HEK293 (cell line): ENCODE measurements at regions not wholly inside any gene's neighbourhood (a gene's known extent, or its start where the extent isn't known, plus 50 kb on each side); places are given as distances from the start of the nearest gene placed in this dataset.
"Not testable (repeated sequence)": the region's sequence is repeated elsewhere in the genome, so short reads cannot be mapped to it uniquely, and the experiment has no call there.

ENCODE experiments used
- CTCF ChIA-PET: fragments of 350-600 bp; formaldehyde crosslinking; extraction: SDS; loops from one replicate; lab custom pipeline; 2021; ENCODE audit warnings: antibody characterized with exemption; lab: Yijun Ruan, JAX
- POLR2A ChIA-PET: fragments of 300-600 bp; formaldehyde crosslinking; extraction: SDS; loops from one replicate; lab custom pipeline; 2020; ENCODE audit warnings: antibody characterized with exemption, inconsistent platforms; lab: Yijun Ruan, JAX
- H3K27ac ChIP-seq: fragments of 200-500 bp; sonication (Bioruptor generic); 2 replicates; pipeline ENCODE4 v1.5.1; 2014; ENCODE audit warnings: low read depth, low read length, control low read depth, inconsistent platforms; ENCODE audit errors: extremely low read depth
- H3K36me3 ChIP-seq, 2 experiments: fragments of 200-500 bp in 1 of 2; sonication (Bioruptor generic) in 1 of 2; 1 replicate in 1 of 2; 2 replicates in 1 of 2; pipeline ENCODE4 v1.5.1; 2014 to 2017; ENCODE audit warnings: inconsistent platforms in 2 of 2, low read length in 2 of 2; ENCODE audit not compliant: control insufficient read depth in 2 of 2, insufficient read depth in 1 of 2
- H3K4me1 ChIP-seq: fragments of 200-500 bp; sonication (Bioruptor generic); 2 replicates; pipeline ENCODE4 v1.5.1; 2014; ENCODE audit warnings: mild to moderate bottlenecking, low read length, inconsistent platforms; ENCODE audit not compliant: control insufficient read depth, insufficient read depth
- H3K4me3 ChIP-seq: 2 replicates; pipeline ENCODE4 v1.5.1; 2011; ENCODE audit warnings: low read depth, mild to moderate bottlenecking, control low read depth, low read length, moderate library complexity
- H3K9me3 ChIP-seq: fragments of 200-500 bp; sonication (Bioruptor generic); 2 replicates; pipeline ENCODE4 v1.5.1; 2014; ENCODE audit warnings: low read depth, low read length, inconsistent platforms; ENCODE audit not compliant: control insufficient read depth, insufficient read depth
- IKZF3 ChIP-seq: fragments of 450-650 bp; IDR thresholded peaks from 2 replicates; pipeline ENCODE4 v1.5.0; 2018; ENCODE audit warnings: missing biosample characterization, mild to moderate bottlenecking, missing genetic modification characterization, moderate library complexity
- KLF8 ChIP-seq: fragments of 450-650 bp; formaldehyde crosslinking; IDR thresholded peaks from 2 replicates; pipeline ENCODE4 v1.5.1; 2016; ENCODE audit warnings: missing biosample characterization, missing genetic modification characterization
- MZF1 ChIP-seq: fragments of 450-650 bp; formaldehyde crosslinking; IDR thresholded peaks from 2 replicates; pipeline ENCODE4 v1.5.1; 2017; ENCODE audit warnings: missing biosample characterization, missing genetic modification characterization, borderline replicate concordance
- RBAK ChIP-seq: fragments of 450-650 bp; formaldehyde crosslinking; IDR thresholded peaks from 2 replicates; pipeline ENCODE4 v1.5.1; 2016; ENCODE audit warnings: missing biosample characterization, missing genetic modification characterization
- ZBTB1 ChIP-seq: fragments of 450-650 bp; formaldehyde crosslinking; IDR thresholded peaks from 2 replicates; pipeline ENCODE4 v1.5.1; 2016; ENCODE audit warnings: missing biosample characterization, missing genetic modification characterization
- ZBTB17 ChIP-seq: fragments of 450-650 bp; formaldehyde crosslinking; IDR thresholded peaks from 2 replicates; pipeline ENCODE4 v1.5.1; 2016; ENCODE audit warnings: missing biosample characterization, missing genetic modification characterization
- ZFHX2 ChIP-seq: fragments of 450-650 bp; formaldehyde crosslinking; conservative IDR thresholded peaks from 2 replicates; pipeline ENCODE4 v1.5.1; 2016; ENCODE audit warnings: missing biosample characterization, missing genetic modification characterization
- ZFP41 ChIP-seq: fragments of 450-650 bp; formaldehyde crosslinking; IDR thresholded peaks from 2 replicates; pipeline ENCODE4 v1.5.1; 2016; ENCODE audit warnings: missing biosample characterization, missing genetic modification characterization, borderline replicate concordance
- ZNF138 ChIP-seq: fragments of 450-650 bp; formaldehyde crosslinking; IDR thresholded peaks from 2 replicates; pipeline ENCODE4 v1.5.1; 2016; ENCODE audit warnings: missing biosample characterization, missing genetic modification characterization, borderline replicate concordance
- ZNF2 ChIP-seq: fragments of 450-650 bp; formaldehyde crosslinking; IDR thresholded peaks from 2 replicates; pipeline ENCODE4 v1.5.1; 2016; ENCODE audit warnings: missing biosample characterization, missing genetic modification characterization
- ZNF324 ChIP-seq: fragments of 450-650 bp; formaldehyde crosslinking; IDR thresholded peaks from 2 replicates; pipeline ENCODE4 v1.5.1; 2016; ENCODE audit warnings: missing biosample characterization, missing genetic modification characterization
- ZNF514 ChIP-seq: fragments of 450-650 bp; formaldehyde crosslinking; IDR thresholded peaks from 2 replicates; pipeline ENCODE4 v1.5.1; 2016; ENCODE audit warnings: missing biosample characterization, missing genetic modification characterization
- ZNF623 ChIP-seq: fragments of 450-650 bp; formaldehyde crosslinking; IDR thresholded peaks from 2 replicates; pipeline ENCODE4 v1.5.1; 2016; ENCODE audit warnings: missing biosample characterization, missing genetic modification characterization
- ZNF701 ChIP-seq: fragments of 450-650 bp; formaldehyde crosslinking; IDR thresholded peaks from 2 replicates; pipeline ENCODE4 v1.5.1; 2016; ENCODE audit warnings: missing biosample characterization, missing genetic modification characterization
- ZNF747 ChIP-seq: fragments of 450-650 bp; formaldehyde crosslinking; IDR thresholded peaks from 2 replicates; pipeline ENCODE4 v1.5.1; 2016; ENCODE audit warnings: missing biosample characterization, missing genetic modification characterization
- ZNF785 ChIP-seq: fragments of 450-650 bp; formaldehyde crosslinking; IDR thresholded peaks from 2 replicates; pipeline ENCODE4 v1.5.1; 2016; ENCODE audit warnings: missing biosample characterization, missing genetic modification characterization
- TF ChIP-seq, protein P1 (sequence below): fragments of 450-650 bp; formaldehyde crosslinking; IDR thresholded peaks from 2 replicates; pipeline ENCODE4 v1.5.1; 2016; ENCODE audit warnings: missing biosample characterization, missing genetic modification characterization
- TF ChIP-seq, protein P2 (sequence below): fragments of 450-650 bp; formaldehyde crosslinking; IDR thresholded peaks from 2 replicates; pipeline ENCODE4 v1.5.1; 2017; ENCODE audit warnings: missing biosample characterization, missing genetic modification characterization
- TF ChIP-seq, protein P3 (sequence below): fragments of 450-650 bp; formaldehyde crosslinking; IDR thresholded peaks from 2 replicates; pipeline ENCODE4 v1.5.1; 2016; ENCODE audit warnings: missing biosample characterization, missing genetic modification characterization
- TF ChIP-seq, protein P4 (sequence below): fragments of 450-650 bp; formaldehyde crosslinking; IDR thresholded peaks from 2 replicates; pipeline ENCODE4 v1.5.1; 2016; ENCODE audit warnings: missing biosample characterization, missing genetic modification characterization, low read depth
- TF ChIP-seq, protein P5 (sequence below): fragments of 450-650 bp; formaldehyde crosslinking; IDR thresholded peaks from 2 replicates; pipeline ENCODE4 v1.5.1; 2016; ENCODE audit warnings: missing biosample characterization, missing genetic modification characterization
- TF ChIP-seq, protein P6 (sequence below): fragments of 450-650 bp; formaldehyde crosslinking; IDR thresholded peaks from 2 replicates; pipeline ENCODE4 v1.5.1; 2016; ENCODE audit warnings: missing biosample characterization, missing genetic modification characterization

DNA sequence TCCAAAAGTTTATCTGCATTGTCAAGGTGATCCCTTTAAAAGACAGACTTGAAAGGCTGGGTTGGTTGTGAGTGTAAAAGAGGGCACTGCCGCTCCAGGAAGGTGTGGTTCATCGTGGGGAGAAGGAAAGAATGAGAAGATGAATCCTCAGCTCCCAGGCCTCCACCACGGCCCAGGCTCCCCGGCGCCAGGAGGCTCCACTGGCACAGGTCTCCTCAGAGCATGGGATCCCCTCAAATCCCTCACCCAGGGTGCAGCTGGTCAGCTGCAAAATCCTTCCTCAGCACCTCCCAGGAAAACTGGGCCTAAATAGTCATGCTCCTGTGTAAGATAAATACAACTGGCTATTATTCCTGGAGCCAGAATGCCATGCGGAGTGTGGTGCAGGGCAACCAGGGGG, 221.1 kb downstream of the ZNF516 start:
- H3K4me3 ChIP-seq: no peak overlapping the region
- TF ChIP-seq MZF1 (tag by site-specific recombination) (no peak), ZFHX2 (tag by site-specific recombination) (no peak), ZNF623 (no peak), ZNF701 (no peak)
- TF ChIP-seq, protein P1, sequence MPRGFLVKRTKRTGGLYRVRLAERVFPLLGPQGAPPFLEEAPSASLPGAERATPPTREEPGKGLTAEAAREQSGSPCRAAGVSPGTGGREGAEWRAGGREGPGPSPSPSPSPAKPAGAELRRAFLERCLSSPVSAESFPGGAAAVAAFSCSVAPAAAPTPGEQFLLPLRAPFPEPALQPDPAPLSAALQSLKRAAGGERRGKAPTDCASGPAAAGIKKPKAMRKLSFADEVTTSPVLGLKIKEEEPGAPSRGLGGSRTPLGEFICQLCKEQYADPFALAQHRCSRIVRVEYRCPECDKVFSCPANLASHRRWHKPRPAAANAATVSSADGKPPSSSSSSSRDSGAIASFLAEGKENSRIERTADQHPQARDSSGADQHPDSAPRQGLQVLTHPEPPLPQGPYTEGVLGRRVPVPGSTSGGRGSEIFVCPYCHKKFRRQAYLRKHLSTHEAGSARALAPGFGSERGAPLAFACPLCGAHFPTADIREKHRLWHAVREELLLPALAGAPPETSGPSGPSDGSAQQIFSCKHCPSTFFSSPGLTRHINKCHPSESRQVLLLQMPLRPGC (tag by site-specific recombination): no peak
- ChIA-PET POLR2A (no interaction called here), CTCF (interaction anchor here (1.0 to 1.4 kb wide), 2 partner anchors 11 to 17 kb away, joined by 5 to 9 read pairs; no protein-coding TSS in a partner anchor)
- no peaks in the 10 kb centered on the region for H3K9me3 ChIP-seq
- H3K36me3 ChIP-seq: no peaks in the 10 kb centered on the region
- no peaks in the 10 kb centered on the region for H3K4me1 ChIP-seq
- H3K27ac ChIP-seq: no peak overlapping the region

DNA sequence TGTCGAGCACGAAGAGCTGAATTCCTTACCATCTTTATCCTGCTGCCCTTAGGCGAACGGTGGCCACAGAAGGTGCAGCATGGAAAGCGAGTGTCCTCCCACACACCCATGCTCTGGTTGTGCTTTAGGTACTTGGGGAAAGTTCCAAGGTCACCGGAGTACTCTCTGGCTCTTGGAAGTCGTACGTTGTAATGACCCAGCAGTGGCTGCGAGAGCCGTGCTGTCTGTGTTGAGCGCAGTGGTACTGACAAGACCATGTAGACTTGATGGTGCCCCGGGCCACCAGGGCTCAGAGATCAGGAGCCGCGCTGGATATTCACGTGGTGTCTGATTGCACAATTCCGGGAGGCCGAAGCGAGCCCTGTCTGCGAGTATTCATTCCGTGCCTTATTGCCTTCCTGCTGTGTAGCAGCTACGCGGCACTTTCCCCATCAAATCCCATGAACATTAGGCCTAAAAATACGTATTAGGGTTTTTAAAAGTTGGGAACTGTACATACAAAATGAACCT, 222.0 kb downstream of the ZNF516 start:
- no peak for TF ChIP-seq IKZF3
- TF ChIP-seq, protein P2, sequence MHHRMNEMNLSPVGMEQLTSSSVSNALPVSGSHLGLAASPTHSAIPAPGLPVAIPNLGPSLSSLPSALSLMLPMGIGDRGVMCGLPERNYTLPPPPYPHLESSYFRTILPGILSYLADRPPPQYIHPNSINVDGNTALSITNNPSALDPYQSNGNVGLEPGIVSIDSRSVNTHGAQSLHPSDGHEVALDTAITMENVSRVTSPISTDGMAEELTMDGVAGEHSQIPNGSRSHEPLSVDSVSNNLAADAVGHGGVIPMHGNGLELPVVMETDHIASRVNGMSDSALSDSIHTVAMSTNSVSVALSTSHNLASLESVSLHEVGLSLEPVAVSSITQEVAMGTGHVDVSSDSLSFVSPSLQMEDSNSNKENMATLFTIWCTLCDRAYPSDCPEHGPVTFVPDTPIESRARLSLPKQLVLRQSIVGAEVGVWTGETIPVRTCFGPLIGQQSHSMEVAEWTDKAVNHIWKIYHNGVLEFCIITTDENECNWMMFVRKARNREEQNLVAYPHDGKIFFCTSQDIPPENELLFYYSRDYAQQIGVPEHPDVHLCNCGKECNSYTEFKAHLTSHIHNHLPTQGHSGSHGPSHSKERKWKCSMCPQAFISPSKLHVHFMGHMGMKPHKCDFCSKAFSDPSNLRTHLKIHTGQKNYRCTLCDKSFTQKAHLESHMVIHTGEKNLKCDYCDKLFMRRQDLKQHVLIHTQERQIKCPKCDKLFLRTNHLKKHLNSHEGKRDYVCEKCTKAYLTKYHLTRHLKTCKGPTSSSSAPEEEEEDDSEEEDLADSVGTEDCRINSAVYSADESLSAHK (tag by site-specific recombination): no peak
- no peak for TF ChIP-seq KLF8
- TF ChIP-seq RBAK (tag by site-specific recombination): no peak
- no peak for TF ChIP-seq ZBTB17 (tag by site-specific recombination)
- TF ChIP-seq, protein P3, sequence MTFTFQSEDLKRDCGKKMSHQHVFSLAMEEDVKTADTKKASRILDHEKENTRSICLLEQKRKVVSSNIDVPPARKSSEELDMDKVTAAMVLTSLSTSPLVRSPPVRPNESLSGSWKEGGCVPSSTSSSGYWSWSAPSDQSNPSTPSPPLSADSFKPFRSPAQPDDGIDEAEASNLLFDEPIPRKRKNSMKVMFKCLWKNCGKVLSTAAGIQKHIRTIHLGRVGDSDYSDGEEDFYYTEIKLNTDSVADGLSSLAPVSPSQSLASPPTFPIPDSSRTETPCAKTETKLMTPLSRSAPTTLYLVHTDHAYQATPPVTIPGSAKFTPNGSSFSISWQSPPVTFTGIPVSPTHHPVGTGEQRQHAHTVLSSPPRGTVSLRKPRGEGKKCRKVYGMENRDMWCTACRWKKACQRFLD: no peak
- TF ChIP-seq, protein P4, sequence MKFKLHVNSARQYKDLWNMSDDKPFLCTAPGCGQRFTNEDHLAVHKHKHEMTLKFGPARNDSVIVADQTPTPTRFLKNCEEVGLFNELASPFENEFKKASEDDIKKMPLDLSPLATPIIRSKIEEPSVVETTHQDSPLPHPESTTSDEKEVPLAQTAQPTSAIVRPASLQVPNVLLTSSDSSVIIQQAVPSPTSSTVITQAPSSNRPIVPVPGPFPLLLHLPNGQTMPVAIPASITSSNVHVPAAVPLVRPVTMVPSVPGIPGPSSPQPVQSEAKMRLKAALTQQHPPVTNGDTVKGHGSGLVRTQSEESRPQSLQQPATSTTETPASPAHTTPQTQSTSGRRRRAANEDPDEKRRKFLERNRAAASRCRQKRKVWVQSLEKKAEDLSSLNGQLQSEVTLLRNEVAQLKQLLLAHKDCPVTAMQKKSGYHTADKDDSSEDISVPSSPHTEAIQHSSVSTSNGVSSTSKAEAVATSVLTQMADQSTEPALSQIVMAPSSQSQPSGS (tag by site-specific recombination): no peak
- TF ChIP-seq, protein P5, sequence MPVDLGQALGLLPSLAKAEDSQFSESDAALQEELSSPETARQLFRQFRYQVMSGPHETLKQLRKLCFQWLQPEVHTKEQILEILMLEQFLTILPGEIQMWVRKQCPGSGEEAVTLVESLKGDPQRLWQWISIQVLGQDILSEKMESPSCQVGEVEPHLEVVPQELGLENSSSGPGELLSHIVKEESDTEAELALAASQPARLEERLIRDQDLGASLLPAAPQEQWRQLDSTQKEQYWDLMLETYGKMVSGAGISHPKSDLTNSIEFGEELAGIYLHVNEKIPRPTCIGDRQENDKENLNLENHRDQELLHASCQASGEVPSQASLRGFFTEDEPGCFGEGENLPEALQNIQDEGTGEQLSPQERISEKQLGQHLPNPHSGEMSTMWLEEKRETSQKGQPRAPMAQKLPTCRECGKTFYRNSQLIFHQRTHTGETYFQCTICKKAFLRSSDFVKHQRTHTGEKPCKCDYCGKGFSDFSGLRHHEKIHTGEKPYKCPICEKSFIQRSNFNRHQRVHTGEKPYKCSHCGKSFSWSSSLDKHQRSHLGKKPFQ (tag by site-specific recombination): no peak
- TF ChIP-seq, protein P6, sequence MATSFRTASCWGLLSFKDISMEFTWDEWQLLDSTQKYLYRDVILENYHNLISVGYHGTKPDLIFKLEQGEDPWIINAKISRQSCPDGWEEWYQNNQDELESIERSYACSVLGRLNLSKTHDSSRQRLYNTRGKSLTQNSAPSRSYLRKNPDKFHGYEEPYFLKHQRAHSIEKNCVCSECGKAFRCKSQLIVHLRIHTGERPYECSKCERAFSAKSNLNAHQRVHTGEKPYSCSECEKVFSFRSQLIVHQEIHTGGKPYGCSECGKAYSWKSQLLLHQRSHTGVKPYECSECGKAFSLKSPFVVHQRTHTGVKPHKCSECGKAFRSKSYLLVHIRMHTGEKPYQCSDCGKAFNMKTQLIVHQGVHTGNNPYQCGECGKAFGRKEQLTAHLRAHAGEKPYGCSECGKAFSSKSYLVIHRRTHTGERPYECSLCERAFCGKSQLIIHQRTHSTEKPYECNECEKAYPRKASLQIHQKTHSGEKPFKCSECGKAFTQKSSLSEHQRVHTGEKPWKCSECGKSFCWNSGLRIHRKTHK (tag by site-specific recombination): no peak
- no peak for TF ChIP-seq ZNF514
- no peak for TF ChIP-seq ZFP41 (tag by site-specific recombination)
- TF ChIP-seq ZBTB1 (tag by site-specific recombination): no peak
- no peak for TF ChIP-seq ZNF138 (tag by site-specific recombination)
- TF ChIP-seq ZNF324: no peak
- no peak for TF ChIP-seq ZNF747
- TF ChIP-seq ZNF2 (tag by site-specific recombination): no peak
- TF ChIP-seq ZNF785 (tag by site-specific recombination): no peak
- Histone ChIP-seq H3K4me1 (no peaks in the 10 kb centered on the region), H3K4me3 (no peak overlapping the region), H3K27ac (no peak overlapping the region), H3K9me3 (no peaks in the 10 kb centered on the region), H3K36me3 (no peaks in the 10 kb centered on the region)
- ChIA-PET CTCF (interaction anchor here (1.4 kb wide), 1 partner anchor 10 kb away, joined by 9 read pairs; no protein-coding TSS in a partner anchor), POLR2A (no interaction called here)

DNA sequence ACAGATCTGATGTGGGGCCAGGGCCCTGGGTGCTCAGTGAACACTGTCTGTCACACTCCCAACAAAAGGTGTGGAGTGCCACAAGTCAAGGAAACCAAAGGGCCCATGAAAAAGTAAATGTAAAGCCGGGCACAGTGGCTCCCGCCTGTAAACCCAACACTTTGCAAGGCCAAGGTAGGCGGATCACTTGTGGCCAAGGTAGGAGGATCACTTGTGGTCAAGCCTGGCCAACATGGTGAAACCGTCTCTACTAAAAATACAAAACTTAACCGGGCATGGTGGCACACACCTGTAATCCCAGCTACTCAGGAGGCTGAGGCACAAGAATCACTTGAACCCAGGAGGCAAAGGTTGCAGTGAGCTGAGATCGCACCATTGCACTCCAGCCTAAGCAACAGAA, 227.6 kb downstream of the ZNF516 start:
- H3K4me1 ChIP-seq, H3K9me3 ChIP-seq, H3K27ac ChIP-seq, POLR2A ChIA-PET, H3K4me3 ChIP-seq, H3K36me3 ChIP-seq: not testable (repeated sequence)
- CTCF ChIA-PET: interaction anchor here (0.7 to 1.3 kb wide), 2 partner anchors 20 to 85 kb away, joined by 3 to 5 read pairs; no protein-coding TSS in a partner anchor
